Hematopoietic multipotent progenitor cell treated with erythropoietin and hydrocortisone succinate and interleukin-3 and kit ligand, for 15 days (in vitro differentiated cells): ENCODE measurements at regions not wholly inside any gene's neighbourhood (a gene's known extent, or its start where the extent isn't known, plus 50 kb on each side); places are given as distances from the start of the nearest gene placed in this dataset.
"Not testable (repeated sequence)": the region's sequence is repeated elsewhere in the genome, so short reads cannot be mapped to it uniquely, and the experiment has no call there.

Experiments
- DNase-seq: peaks from one replicate; pipeline ENCODE4 v3.0.0-alpha.2; 2015; ENCODE audit warnings: low spot score

DNA sequence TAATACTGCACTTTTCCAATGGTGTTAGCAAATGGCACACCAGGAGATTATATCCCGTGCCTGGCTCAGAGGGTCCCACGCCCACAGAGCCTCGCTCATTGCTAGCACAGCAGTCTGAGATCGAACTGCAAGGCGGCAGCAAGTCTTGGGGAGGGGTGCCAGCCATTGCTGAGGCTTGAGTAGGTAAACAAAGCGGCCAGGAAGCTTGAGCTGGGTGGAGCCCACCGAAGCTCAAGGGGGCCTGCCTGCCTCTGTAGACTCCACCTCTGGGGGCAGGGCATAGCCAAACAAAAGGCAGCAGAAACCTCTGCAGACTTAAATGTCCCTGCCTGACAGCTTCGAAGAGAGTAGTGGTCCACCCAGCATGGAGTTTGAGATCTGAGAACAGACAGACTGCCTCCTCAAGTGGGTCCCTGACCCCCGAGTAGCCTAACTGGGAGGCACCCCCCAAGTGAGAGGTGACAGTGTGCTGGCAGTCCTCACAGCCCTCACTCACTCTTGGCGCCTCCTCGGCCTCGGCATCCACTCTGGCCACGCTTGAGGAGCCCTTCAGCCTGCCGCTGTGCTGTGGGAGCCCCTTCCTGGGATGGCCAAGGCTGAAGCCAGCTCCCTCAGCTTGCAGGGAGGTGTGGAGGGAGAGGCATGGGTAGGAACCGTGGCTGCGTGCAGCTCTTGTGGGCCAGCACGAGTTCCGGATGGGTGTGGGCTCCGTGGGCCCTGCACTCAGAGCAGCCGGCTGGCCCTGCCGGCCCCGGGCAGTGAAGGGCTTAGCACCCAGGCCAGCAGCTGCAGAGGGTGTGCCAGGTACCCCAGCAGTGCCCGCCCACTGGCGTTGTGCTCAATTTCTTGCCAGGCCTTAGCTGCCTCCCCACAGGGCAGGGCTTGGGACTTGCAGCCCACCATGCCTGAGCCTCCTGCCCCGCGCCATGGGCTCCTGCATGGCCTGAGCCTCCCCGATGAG, 188.0 kb downstream of the MMUT start:
- not testable (repeated sequence) for DNase-seq

DNA sequence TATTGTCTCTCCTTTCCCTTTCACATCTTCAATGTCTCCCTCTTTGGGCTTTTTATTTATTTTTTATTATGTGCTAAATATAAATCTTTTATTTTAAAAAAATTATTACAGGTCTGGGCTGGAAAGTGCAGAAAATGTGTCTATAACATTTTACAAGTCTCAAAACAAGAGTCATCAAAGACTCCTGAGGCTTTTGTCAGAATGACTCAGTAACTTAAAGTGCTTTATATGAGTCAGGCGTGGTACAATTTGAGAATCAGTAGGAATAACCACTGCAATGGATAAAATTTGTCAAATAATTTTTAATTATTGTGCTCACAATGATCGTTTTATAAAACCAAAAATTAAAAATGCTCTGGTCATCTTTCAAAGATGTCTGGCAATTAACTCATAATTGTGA, 193.9 kb downstream of the MMUT start:
- no peak for DNase-seq

DNA sequence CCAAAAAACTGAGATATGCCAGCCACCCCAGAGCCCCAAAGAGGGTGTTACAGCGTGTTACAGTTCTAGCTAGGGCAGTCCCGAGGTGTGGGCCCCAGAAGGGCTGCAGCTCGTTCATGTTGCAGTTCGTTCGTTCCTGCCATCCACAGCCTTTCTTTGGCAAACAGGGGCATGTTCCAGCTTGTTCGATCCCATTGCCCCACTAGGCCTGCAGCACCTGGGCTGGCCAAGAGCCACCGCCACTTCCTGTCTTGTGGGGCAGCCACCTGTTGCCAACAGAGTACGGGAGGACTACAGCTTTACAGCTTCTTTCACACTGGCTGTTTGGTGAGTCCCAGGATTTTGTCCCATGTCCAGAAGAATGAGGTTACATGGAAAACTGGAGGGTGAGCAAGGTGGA, 198.1 kb downstream of the MMUT start:
- DNase-seq: no peak

DNA sequence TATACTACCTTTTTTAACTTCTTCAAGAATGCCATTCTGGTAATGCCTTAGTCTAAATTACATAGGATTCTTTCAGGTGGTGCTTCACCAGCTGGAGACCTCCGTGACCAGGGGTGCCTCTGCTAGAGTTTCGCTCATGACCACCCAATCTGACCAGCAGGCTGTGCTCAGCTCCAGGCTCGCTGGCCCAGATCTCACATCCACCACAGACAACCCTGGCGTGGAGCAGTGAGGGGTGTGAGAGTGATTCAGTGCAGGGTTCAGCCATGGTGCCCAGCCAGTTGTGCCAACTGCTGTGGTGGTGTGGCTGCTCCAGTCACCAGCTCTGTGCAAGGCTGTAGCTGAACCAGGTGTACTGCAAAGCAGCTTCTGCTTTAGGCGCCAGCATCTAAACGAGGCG, 198.6 kb downstream of the MMUT start:
- DNase-seq: no peak

DNA sequence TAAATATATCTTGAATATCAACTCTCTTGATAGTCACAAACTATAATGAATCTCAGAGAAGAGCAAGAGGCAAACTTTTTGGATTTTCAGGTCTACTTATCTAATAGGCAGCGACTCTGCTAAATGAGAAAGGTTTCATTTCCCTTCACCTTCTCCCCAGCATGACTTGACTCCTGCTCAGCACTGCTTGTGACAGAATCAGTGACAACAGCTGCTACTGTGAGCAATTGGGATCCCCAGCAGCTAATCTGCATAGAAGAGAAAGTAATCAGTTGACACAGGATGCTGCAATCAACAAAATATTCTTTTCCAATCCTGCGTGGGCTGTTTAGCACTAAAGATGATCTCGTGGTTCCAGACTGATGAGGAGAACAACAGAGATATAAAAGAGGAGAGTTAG, 205.5 kb downstream of the MMUT start:
- no peak for DNase-seq

DNA sequence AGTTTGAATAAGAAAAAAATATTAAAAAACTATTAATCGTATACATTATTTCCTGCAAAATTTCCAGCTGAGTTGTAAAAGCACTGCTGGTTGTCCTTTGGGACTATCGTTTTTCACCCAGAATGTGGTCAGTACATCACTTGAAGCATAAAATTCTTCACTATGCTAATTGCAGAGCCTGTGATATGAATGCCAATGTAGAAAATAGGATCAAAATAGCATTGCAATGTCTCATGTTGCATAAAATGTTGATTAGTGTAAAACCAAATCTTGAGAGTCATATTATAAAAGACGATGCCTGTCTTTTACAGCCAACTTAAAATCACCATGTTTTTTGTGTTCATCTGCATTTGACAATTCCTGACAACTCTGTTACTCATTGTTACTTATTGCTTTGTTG, 207.7 kb downstream of the MMUT start:
- no peak for DNase-seq

DNA sequence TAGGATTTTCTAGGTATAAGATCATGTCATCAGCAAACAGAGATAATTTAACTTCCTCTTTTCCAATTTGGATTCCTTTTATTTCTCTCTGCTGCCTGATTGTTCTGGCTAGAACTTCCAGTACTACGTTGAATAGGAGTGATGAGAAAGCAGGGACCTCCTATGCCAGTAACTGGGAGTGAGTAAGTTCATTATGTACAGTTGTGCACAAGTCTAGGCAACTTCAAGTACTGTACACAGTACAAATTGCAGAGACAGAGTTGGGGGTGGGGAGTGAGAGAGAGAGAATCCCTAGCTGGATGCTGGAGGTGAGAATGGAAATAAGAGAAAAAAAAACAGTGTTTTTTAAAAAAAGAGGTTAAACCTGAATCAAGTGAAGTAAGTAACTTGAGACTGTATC, 210.2 kb downstream of the MMUT start:
- DNase-seq: no peak

DNA sequence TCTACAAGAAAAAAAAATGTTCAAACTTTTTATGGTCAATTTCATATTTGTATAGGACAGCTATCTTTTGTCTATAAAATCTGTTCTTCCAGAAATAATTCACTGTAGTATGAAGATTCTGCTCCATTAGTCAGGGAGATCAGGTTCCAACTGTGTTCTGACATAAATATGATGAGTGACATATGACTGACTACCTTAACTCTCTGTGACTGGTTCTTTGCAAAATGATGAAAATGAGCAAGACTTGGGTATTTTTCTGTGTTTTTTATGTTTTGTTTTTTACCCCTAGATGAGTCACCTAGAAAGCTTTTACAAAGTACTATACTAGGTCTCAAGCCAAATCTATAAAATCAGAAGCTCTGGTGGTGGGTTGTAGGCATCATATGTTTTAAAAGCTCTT, 229.6 kb downstream of the MMUT start:
- no peak for DNase-seq

DNA sequence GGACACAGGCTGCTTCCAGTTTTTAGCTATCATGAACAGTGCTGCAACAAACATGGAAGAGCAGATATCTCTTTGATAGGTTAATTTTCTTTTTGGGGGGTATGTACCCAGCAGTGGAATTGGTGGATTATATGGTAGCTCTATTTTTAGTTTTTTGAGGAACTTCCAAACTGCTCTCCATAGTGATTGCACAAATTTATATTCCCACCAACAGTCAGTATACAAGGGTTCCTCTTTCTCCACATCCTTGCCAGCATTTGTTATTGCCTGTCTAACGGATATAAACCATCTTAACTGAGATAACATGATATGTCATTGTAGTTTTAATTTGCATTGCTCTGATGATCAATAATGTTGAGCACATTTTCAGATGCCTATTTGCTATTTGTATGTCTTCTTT, 237.6 kb downstream of the MMUT start:
- DNase-seq: no peak

DNA sequence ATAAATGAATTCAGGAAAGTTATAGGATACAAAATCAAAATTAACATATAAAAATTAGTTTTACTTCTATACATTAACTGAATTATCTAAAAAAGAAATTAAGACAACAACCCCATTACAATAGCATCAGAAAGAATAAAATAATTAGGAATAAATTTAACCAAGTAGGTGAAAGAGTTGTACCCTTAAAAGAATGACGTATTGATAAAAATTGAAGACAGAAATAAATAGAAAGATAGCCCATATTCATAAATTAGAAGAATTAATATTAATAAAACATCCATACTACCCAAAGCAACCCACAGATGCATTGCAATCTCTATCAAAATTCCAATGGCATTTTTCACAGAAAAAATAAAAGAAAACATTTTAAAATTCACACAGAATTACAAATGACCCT, 242.8 kb downstream of the MMUT start:
- no peak for DNase-seq

DNA sequence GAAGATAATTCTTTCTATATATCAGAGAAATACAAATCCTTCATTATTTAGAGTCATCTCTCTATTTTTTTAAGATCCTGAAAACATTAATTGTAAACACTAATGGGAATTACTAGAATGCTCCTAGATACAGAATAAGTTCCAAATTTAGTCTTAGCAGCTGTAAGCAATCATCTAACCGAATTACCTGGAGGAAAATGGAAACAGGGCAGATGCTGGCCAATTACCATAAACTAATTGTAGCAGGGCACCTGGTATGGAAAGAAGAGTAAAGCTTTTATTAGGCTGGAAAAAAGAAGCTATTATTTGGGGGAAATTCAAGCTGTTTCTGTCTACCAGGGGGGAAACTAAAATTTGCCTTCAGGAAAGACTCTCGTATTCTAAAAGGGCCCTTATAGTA, 257.5 kb downstream of the MMUT start:
- no peak for DNase-seq

DNA sequence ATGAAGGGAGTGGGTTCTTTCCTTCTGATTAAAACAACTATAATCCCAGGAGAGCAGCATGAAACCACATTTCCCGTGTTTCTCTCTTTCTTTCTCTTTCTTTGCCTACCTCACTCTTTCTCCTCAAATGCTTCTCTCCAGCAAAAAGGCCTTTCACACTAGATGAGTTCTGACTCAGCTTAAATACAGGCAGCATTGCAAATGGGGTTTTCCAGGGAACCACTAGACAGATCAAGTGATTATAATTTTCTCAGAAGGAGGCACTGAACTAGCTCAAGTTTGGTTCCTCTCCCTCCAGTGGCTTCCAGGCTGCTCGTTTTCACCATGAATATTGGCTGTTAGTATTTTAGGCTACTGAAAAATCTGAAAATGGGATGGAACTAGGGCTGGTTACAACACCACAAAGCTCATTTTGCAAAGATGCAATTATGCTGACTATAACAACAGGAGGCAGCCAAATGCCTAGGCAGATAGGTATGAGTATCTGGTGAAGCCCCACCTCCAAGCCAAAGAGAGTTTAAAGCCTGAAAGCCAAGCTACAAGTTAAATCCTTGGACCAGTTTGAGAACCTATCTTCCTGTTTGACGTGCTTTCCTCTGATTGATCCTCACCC, 260.0 kb downstream of the MMUT start:
- no peak for DNase-seq

DNA sequence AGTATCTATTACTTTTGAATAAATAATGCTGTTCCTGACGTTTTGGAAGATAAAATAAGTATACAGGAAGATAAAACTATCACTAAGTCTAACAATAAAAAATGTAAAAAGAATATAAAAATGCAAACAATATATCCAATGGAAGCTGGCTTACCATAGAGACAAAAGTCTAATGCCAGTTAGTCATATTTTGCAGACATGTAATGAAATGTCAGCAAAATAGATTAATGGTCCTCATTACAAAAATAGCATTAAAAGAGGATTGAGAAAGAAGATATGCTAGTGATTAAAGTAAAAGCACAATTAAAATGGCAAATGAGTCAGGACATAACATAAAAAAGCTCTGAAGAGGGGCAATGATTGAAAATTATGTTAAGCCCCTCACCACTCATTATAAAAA, 265.0 kb downstream of the MMUT start:
- DNase-seq: no peak

DNA sequence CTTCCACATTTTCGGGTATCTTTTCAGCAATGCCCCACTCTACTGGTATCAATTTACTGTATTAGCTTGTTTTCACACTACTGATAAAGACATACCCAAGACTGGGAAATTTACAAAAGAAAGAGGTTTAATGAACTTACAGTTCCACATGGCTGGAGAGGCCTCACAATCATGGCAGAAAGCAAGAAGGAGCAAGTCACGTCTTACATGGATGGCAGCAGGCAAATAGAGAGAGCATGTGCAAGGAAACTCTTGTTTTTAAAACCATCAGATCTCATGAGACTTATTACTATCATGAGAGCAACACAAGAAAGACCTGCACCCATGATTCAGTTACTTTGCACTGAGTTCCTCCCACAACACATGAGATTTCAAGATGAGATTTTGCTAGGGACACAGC, 300.7 kb downstream of the MMUT start:
- not testable (repeated sequence) for DNase-seq

DNA sequence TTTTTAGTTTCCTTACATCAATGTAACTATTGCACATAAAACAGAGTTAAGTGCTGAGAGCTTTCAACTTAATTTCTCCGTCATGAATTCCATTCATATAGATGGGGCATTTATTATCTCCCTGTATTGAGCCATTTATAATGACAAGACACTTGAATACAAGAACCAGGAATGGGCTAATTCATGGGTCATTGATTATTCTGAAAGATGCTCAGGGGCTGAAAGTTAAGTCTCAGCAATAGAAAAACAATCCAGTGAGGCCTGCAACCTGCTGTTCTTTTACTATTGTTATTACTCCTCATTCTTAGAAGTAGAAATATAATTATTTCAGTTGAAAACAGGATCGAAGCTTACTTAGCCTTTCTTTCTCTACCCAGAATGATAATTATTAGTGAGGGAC, 307.7 kb downstream of the MMUT start:
- no peak for DNase-seq

DNA sequence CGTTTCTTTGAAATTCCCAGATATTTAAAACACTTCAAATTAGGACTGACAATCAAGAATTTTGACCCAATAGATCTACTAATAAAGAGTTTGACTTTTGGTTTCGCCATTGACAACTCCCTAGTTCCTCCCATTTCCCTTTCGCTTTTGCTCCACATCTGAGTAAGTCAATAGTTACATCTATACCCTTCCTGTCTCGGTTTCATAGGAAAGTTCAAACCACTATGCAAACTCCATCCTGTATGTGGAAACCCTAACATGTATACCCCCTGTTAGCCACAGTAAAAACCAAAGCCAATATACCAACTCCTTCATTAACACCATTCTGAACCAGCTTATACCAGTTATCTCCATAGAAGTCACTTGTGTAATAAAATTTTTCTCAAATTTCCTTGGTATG, 311.1 kb downstream of the MMUT start:
- DNase-seq: no peak

DNA sequence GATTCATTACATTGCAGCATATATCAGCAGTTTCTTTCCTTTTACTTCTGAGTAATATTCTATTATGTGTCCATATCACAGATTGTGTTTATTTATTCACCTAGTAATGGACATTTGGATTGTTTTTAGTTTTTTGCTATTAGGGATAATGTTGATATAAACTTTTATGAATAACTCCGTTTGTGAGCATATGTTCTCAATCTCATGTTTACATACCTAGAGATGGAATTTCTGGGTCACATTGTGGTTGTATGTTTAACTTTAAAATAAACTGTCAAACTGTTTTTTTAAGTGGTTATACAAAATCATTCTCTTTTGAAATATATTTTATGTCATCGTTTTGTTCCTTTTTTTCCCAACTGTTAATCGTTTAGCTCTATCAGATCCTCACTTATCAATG, 311.6 kb downstream of the MMUT start:
- DNase-seq: no peak

DNA sequence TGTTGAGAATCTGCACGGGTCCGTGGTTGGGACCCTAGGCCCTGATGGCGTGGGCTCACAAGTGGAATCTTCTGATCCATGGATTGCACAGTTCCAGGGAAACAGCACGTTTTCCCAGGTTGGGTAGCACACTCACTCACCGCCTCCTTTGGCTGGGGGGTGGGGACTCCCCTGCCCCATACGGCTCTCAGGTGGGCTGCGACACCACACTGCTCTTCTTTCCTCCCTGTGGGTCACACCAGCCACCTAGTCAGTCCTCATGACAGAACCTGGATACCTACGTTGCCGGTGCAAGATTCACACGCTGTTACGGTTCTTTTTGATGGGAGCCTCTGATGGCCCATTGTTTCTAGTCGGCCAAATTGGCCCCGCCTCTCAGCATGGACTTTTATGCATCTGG, 312.0 kb downstream of the MMUT start:
- DNase-seq: no peak

DNA sequence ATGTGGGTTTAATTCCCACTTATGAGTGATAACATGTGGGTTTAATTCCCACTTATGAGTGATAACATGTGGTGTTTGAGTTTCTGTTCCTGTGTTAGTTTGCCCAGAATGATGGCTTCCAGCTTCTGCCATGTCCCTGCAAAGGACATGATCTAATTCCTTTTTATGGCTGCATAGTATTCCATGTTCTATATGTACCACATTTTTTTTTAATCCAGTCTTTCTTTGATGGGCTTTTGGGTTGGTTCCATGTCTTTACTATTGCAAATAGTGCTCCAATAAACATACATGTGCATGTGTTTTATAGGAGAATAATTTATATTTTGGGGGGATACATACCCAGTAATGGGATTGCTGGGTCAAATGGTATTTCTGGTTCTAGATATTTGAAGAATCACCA, 317.8 kb downstream of the MMUT start:
- DNase-seq: no peak

DNA sequence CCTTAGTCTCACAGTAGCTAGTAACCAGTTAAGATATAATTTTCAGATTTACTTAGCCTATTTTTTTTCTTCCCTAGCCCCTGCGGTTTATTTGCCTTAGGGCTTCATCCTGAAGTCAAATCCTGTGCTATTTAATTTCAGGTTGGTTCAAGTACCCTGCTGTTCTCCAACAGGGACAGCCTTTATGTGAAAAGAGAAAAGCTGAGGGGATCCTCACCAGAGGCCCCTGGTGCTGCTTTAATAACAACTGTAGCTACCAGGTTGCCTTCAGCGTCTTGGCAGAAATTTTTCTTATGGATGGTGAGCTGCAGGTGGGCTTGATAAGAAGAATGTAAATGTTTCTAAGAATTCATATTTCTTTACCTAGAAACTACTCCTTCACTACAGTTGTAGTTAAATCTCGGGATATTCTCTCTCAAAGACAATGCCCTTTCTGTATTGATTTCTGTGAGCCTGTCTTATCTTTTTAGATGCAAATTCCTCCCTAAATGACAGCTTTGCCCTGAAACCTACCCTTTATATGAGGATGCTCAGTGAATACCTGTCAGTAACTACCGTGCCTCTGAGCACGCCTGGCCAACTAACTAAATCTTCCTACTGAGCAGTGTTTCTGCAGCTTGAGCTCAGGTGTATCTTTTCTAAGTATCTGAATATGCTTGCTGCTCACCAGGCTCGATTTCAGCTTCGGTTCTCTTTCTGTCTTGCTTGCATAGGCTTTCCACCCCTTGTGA, 320.5 kb downstream of the MMUT start:
- no peak for DNase-seq

DNA sequence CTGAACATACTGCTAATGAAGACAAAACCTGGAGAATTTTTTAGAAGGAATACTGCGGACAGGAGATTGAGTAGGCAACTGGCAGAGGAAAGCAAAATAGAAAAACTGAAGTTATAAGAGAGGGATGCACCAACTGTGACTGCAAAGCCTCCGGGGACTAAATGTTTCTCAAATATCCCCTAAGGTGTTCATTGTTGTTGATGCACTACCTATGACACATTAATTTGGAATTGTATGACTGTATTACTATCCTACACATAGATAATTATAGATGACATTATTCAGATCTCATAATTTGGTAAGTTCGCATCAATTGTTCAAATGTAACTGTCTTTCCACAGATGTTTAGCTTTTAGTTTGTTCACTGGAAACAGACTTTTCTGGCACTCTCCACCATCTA, 341.1 kb downstream of the MMUT start:
- DNase-seq: no peak

DNA sequence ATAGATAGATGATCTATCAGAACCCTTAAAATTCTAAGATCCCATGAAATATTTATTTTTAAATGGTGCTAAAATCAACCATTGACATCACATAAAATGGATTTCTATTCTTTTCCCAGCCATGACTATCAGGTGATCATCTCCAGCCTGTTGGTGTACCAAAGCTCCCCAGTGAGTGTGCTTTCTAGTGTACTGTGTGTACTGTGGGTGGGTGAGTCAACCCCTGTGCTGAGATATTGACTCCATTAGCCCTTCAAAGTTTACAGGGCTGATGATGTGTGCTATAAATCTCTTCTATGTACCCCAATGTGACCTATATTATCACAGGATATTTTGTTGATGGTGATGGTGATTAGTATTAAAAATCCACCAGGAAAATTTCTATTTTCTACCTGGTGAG, 344.6 kb downstream of the MMUT start:
- no peak for DNase-seq

DNA sequence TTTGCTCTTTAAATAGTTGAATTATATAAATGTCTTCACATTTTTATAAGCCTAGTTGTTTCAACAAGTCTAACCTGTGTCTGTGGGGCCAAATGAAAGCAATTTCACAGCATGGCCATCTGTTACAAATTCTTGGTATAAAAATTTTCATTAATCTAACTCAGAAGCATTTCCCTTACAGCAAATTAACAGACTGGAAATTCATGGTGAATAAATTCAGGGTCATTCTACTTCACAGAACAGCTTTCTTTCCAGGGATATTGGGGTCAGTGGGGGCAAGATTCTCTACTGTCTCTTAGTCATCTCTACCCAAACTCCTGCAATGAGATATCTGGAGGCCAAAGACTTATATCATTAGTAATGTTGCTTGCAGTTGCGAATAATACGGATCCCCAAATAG, 352.1 kb downstream of the MMUT start:
- DNase-seq: no peak
